ENCODE measurements at regions not wholly inside any gene's neighbourhood (a gene's known extent, or its start where the extent isn't known, plus 50 kb on each side); places are given as distances from the start of the nearest gene placed in this dataset.

DNA sequence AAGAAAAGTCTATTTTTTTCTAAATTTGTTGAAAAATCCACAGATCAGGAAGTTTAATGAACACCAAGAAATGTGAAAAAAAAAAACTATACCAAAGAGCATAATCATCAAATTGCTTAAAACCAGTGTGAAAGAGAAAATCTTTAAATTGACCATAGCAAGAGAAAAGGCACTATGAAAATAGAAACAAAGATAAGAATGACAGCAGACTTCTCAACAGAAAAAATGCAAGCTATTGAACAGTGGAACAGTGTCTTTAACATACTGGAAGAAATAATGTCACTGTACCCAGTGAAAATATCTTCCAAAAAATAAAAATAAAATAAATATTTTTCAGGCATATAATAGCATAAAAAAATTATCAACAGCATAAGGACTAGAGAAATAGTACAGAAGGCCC, 243.0 kb upstream of the GJB5 start:
- TF ChIP-seq POLR2A (IDR thresholded peaks at IDR 0.05), result no peak
- no peak for TF ChIP-seq CTCF (IDR thresholded peaks at IDR 0.05)

Data from adrenal gland (tissue), 5 donors.